ENCODE measurements at regions not wholly inside any gene's neighbourhood (a gene's known extent, or its start where the extent isn't known, plus 50 kb on each side); places are given as distances from the start of the nearest gene placed in this dataset.
"Not testable (repeated sequence)": the region's sequence is repeated elsewhere in the genome, so short reads cannot be mapped to it uniquely, and the experiment has no call there.

DNA sequence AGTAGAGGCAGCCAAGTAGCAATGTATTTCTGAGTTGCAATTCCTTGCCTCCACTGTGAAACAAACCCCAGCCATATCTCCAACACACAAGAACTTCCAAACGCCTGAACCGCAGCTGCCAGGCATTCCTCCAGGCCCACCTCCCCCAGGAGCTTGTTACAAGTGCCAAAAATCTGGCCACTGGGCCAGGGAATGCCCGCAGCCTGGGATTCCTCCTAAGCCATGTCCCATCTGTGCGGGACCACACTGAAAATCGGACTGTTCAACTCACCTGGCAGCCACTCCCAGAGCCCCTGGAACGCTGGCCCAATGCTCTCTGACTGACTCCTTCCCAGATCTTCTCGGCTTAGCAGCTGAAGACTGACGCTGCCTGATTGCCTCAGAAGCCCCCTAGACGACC, 706.3 kb downstream of the FAM181B start:
- H3K4me1 ChIP-seq (ENCODE audit: control insufficient read depth, insufficient read depth, low read length); H3K36me3 ChIP-seq (ENCODE audit: control insufficient read depth in 2 of 2, insufficient read depth in 2 of 2, low read length in 1 of 2); H3K4me3 ChIP-seq; H3K9me3 ChIP-seq (replicated peaks; ENCODE audit: control insufficient read depth, insufficient read depth, low read length); ATAC-seq; CTCF ChIA-PET; H2AFZ ChIP-seq (ENCODE audit: control insufficient read depth, low read depth, low read length); SMC1A ChIA-PET (ENCODE audit: uncharacterized antibody, unreplicated experiment); BruUV-seq (replicated peaks); DNase-seq (ENCODE audit: low read depth, low spot score); H3K9ac ChIP-seq (ENCODE audit: control insufficient read depth, insufficient read depth, low read length); H3K4me2 ChIP-seq (ENCODE audit: control insufficient read depth, insufficient read depth); intact Hi-C loops (cut with micrococcal nuclease; ENCODE audit: unreplicated experiment); H3K27ac ChIP-seq (ENCODE audit: control insufficient read depth, insufficient read depth); H3K27me3 ChIP-seq (replicated peaks in 1 of 2; ENCODE audit: control insufficient read depth in 2 of 2, insufficient read depth in 2 of 2, low read length in 1 of 2); FAIRE-seq; RAD21 ChIA-PET (ENCODE audit: unreplicated experiment); POLR2A ChIA-PET; H3K79me2 ChIP-seq (ENCODE audit: control insufficient read depth, insufficient read depth, low read length); H4K20me1 ChIP-seq (ENCODE audit: control insufficient read depth, insufficient read depth); in situ Hi-C loops (cut with MboI): not testable (repeated sequence)
- 18% methylated on average over 9 of the region's 9 CpGs for WGBS (ENCODE audit: insufficient coverage, insufficient replicate concordance, low lambda C conversion rate, missing lambda C conversion rate)

DNA sequence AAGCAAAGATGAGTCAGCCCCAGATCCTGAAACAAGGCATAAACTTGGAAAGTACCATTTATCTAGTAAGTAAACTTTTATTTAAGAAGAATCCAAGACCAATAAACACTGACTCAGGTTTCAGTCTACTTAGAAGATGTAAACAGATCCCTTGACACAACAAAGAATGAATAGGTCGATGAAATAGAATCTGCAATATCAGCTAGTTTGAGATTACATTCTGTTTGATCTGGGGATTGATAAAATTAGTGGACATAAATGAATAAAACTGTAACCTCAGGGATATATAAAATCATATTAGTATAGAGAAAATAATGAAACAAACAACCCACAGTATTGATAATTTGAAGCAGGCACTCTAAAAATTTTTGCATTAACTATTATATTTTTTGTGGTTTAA, 708.9 kb downstream of the FAM181B start:
- no peak overlapping the region for H3K27ac ChIP-seq (ENCODE audit: control insufficient read depth, insufficient read depth)
- H3K9me3 ChIP-seq (replicated peaks; ENCODE audit: control insufficient read depth, insufficient read depth, low read length): no peaks in the 10 kb centered on the region
- DNase-seq (ENCODE audit: low read depth, low spot score): no peak
- H3K4me1 ChIP-seq (ENCODE audit: control insufficient read depth, insufficient read depth, low read length): no peaks in the 10 kb centered on the region
- TF ChIP-seq ZBED1 (IDR thresholded peaks at IDR 0.05; ENCODE audit: borderline replicate concordance) (no peak), SREBF1 (IDR thresholded peaks at IDR 0.05; ENCODE audit: low read length) (no peak), SREBF2 (IDR thresholded peaks at IDR 0.05; ENCODE audit: low read length) (no peak), CREB1 (IDR thresholded peaks at IDR 0.05; ENCODE audit: low read depth) (no peak), GABPA (IDR thresholded peaks at IDR 0.05; ENCODE audit: low read depth) (no peak), CHD2 (IDR thresholded peaks at IDR 0.05; ENCODE audit: borderline replicate concordance, low read depth, low read length) (no peak)
- no TSS peak for BruUV-seq (replicated peaks)
- intact Hi-C loops (cut with micrococcal nuclease; ENCODE audit: unreplicated experiment) (no loop called here), in situ Hi-C loops (cut with MboI) (no loop called here)
- ChIA-PET CTCF (no interaction called here), RAD21 (ENCODE audit: unreplicated experiment) (no interaction called here), SMC1A (ENCODE audit: uncharacterized antibody, unreplicated experiment) (no interaction called here), POLR2A (no interaction called here)
- no peaks in the 10 kb centered on the region for H3K36me3 ChIP-seq (ENCODE audit: control insufficient read depth in 2 of 2, insufficient read depth in 2 of 2, low read length in 1 of 2)
- H3K27me3 ChIP-seq (replicated peaks in 1 of 2; ENCODE audit: control insufficient read depth in 2 of 2, insufficient read depth in 2 of 2, low read length in 1 of 2): no peaks in the 10 kb centered on the region
- H3K4me3 ChIP-seq: no peak overlapping the region
- ATAC-seq: no peak
- H3K79me2 ChIP-seq (ENCODE audit: control insufficient read depth, insufficient read depth, low read length): no peaks in the 10 kb centered on the region
- 0% methylated on average over 1 of the region's 1 CpG for WGBS (ENCODE audit: insufficient coverage, insufficient replicate concordance, low lambda C conversion rate, missing lambda C conversion rate)
- no peak overlapping the region for H3K9ac ChIP-seq (ENCODE audit: control insufficient read depth, insufficient read depth, low read length)
- H3K4me2 ChIP-seq (ENCODE audit: control insufficient read depth, insufficient read depth): no peak overlapping the region
- no peak for FAIRE-seq
- H4K20me1 ChIP-seq (ENCODE audit: control insufficient read depth, insufficient read depth): no peaks in the 10 kb centered on the region
- no peak overlapping the region for H2AFZ ChIP-seq (ENCODE audit: control insufficient read depth, low read depth, low read length)
